IPS-15b (cell line): ENCODE measurements at regions not wholly inside any gene's neighbourhood (a gene's known extent, or its start where the extent isn't known, plus 50 kb on each side); places are given as distances from the start of the nearest gene placed in this dataset.

ENCODE experiments used
- H3K27me3 ChIP-seq: one replicate; pipeline ENCODE4 v1.6.1; 2013; ENCODE audit warnings: low read length; ENCODE audit not compliant: control insufficient read depth, insufficient read depth
- H3K36me3 ChIP-seq: one replicate; pipeline ENCODE4 v1.6.1; 2013; ENCODE audit warnings: low read length; ENCODE audit not compliant: control insufficient read depth, insufficient read depth
- H3K4me1 ChIP-seq: one replicate; pipeline ENCODE4 v1.6.1; 2013; ENCODE audit warnings: mild to moderate bottlenecking, low read length; ENCODE audit not compliant: control insufficient read depth, insufficient read depth
- H3K4me3 ChIP-seq: one replicate; pipeline ENCODE4 v1.5.1; 2013; ENCODE audit warnings: low read depth, low read length
- H3K9ac ChIP-seq: one replicate; pipeline ENCODE4 v1.6.1; 2013; ENCODE audit warnings: low read depth, mild to moderate bottlenecking, low read length
- H3K9me3 ChIP-seq: one replicate; pipeline ENCODE4 v1.6.1; 2013; ENCODE audit warnings: mild to moderate bottlenecking, low read length; ENCODE audit not compliant: control insufficient read depth, insufficient read depth

DNA sequence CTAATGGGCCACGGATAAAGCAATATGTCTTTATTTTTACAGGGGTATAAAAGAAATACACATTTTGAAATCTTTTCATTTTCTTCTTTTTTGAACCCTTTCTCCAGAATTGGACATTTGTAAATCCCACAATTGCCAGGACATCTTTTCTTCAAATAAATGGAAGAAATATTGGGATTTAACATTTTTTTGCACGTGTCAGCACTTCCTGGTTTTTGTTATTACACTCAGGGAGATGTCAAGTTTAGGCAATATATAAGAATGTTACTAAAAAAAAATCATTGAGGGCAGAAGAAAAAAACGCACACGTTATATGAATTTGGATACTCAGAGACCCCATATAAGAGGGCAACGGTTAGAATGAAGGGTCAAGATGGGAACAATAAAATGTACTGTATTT lies 78.3 kb upstream of the TMCO5A start:
- Histone ChIP-seq H3K4me1 (no peaks in the 10 kb centered on the region), H3K36me3 (no peaks in the 10 kb centered on the region), H3K27me3 (no peaks in the 10 kb centered on the region), H3K4me3 (no peak overlapping the region), H3K9me3 (no peaks in the 10 kb centered on the region), H3K9ac (no peak overlapping the region)

DNA sequence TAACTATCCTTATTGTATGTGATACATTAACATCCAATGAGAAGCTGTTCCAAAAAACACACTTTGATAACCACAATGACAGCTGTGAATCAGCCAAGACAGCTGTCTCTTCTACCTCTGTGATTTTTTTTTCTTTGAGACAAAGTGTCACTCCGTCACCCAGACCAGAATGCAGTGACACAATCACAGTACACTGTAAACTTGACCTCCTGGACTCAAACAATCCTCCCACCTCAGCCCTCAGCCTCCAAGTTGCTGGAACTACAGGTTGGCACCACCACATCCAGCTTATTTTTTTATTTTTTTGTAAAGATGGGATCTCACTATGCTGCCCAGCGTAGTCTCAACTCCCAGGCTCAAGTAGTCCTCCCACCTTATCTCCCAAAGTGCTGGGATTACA lies 73.5 kb upstream of the TMCO5A start:
- no peaks in the 10 kb centered on the region for H3K36me3 ChIP-seq
- H3K4me1 ChIP-seq, result no peaks in the 10 kb centered on the region
- no peaks in the 10 kb centered on the region for H3K9me3 ChIP-seq
- no peak overlapping the region for H3K9ac ChIP-seq
- no peaks in the 10 kb centered on the region for H3K27me3 ChIP-seq
- H3K4me3 ChIP-seq, result no peak overlapping the region

DNA sequence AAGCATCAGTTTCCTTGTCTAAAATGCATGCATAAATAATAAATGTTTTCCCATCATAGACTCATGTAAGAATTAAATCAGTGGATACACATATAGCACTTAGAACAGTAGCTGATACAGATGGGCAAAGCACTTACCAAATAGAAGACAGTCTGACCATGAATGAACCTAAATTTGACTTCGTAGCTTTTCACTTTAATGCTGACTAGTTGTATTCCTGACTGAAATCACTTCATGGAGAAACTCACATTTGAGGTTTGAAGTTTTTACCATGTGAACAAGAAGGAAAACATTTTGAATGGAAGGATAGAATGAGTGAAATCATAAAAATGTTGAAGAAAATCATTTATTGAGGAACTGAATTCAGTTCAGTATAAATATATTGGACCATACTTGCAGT lies 68.8 kb upstream of the TMCO5A start:
- Histone ChIP-seq H3K27me3 (no peaks in the 10 kb centered on the region), H3K4me1 (no peaks in the 10 kb centered on the region), H3K36me3 (no peaks in the 10 kb centered on the region), H3K4me3 (no peak overlapping the region), H3K9ac (no peak overlapping the region), H3K9me3 (no peaks in the 10 kb centered on the region)

DNA sequence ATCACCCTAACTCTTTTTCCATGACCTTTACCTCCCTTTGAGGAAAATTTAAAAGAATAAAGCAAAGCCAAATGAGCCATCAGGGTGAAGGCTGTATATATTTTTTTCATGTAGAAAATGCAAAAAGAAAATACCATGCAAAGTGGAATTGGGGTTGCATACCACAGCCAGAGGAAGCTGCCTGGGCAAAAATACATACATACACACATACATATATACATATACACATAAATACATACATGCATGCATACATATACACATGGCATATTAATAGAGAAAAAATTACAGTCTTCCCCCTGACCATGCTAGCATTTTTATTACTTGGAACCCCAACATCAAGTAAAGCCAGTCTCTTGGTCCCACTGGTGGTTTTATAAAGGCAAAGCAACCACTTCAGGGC lies 63.7 kb upstream of the TMCO5A start:
- H3K9ac ChIP-seq, result no peak overlapping the region
- H3K4me3 ChIP-seq, result no peak overlapping the region
- H3K27me3 ChIP-seq, result no peaks in the 10 kb centered on the region
- H3K36me3 ChIP-seq, result no peaks in the 10 kb centered on the region
- no peaks in the 10 kb centered on the region for H3K9me3 ChIP-seq
- no peaks in the 10 kb centered on the region for H3K4me1 ChIP-seq

DNA sequence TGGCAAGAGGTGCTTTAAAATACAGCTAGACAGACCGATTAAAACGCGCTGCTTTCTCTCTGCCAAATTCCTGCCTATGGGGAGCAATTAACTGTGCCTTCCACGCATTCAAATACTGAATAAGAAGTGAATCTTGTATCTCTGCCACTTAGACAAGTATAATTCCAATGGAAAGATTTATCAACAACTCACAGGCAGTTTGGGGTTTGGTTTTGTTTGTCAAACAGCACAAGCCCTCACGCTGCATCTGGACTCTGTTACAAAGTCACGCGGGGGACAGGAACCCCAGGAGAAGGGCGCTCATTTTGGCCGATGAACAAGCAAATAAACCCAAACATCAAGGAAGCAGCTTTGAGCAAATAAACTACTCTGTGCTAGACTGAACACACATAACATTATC lies 61.8 kb upstream of the TMCO5A start:
- H3K27me3 ChIP-seq, result no peaks in the 10 kb centered on the region
- no peaks in the 10 kb centered on the region for H3K9me3 ChIP-seq
- no peak overlapping the region for H3K9ac ChIP-seq
- no peaks in the 10 kb centered on the region for H3K36me3 ChIP-seq
- no peaks in the 10 kb centered on the region for H3K4me1 ChIP-seq
- no peak overlapping the region for H3K4me3 ChIP-seq

DNA sequence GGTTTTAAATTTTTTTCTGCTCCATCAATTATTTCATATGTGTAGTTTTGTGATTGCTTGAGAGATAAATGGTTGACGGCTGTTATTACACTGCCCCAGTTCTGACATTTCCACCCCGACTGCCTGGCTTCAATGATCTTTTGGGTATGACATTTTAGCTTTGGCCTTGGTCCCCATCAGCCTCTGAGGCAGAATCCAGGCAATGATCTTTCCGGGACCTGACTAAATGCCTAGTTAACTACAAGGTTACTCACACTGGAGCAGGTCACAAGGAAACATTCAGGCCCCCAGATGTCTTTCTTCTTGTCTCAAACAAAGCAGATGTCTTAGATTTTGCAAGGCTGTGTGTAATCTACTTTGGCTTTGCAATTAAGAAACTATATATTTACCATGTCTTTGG lies 61.1 kb upstream of the TMCO5A start:
- H3K36me3 ChIP-seq, result no peaks in the 10 kb centered on the region
- no peak overlapping the region for H3K9ac ChIP-seq
- H3K4me1 ChIP-seq, result no peaks in the 10 kb centered on the region
- no peak overlapping the region for H3K4me3 ChIP-seq
- no peaks in the 10 kb centered on the region for H3K27me3 ChIP-seq
- H3K9me3 ChIP-seq, result no peaks in the 10 kb centered on the region

DNA sequence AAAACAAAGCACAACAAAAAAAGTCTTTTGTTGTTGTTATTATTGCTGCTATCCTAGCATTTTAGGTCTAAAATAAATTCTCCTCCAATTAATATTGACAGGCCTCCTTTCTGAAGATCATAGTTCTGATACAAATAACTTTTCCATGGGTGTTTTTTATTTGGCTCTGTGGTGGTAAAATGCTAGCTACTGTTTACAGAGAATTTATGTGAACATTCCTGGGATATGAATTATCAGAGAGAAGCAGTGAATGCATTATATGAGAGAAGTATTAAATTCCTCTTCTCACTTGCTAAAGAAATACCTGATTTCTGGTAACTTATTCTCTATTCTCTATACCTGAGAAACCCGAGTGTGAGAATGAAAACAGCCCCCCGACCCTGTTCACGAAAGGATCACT lies 57.5 kb upstream of the TMCO5A start:
- Histone ChIP-seq H3K4me1 (no peaks in the 10 kb centered on the region), H3K4me3 (no peak overlapping the region), H3K9me3 (no peaks in the 10 kb centered on the region), H3K27me3 (no peaks in the 10 kb centered on the region), H3K9ac (no peak overlapping the region), H3K36me3 (no peaks in the 10 kb centered on the region)

DNA sequence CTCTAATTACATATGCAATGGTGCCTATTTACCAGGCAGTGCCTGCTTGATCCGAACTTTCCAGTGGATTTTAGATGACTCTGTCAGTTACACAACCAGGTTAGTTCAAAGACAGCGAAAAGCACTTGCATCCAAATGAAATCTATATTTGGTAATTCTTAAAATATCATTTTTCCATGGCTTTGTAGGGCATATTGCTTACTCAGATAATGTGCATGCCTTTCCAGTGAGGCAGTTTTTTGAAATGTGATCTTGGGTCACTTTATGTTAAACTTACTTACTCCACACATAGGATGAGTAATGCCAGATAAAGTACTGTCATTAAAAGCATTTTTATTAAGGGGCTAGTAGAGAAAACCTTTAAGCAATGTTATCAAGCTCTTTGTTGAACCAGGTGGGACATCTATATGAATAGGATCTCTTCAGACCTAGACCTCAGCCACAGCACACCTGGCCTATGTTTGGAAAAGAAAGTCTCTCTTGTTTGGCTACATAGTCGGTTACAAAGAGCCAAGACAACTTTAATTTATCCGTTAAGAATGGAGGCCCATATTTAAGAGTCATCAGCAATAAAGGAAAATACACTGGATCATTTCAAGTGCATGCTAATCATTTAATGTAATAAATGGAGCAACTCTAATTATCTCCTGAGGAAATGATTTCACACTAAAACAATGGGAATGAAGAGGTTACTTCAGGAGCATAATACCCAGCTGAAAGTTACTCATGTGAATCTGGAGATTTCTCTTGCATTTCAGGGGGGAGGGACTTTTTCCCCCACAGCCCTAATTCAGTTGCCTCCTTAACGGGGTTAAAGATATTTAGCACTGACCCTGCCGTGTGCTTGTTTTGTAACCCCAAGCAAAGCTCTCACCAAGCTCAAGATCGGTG lies 56.3 kb upstream of the TMCO5A start:
- Histone ChIP-seq H3K4me3 (no peak overlapping the region), H3K36me3 (no peaks in the 10 kb centered on the region), H3K27me3 (no peaks in the 10 kb centered on the region), H3K9me3 (no peaks in the 10 kb centered on the region), H3K4me1 (no peaks in the 10 kb centered on the region), H3K9ac (no peak overlapping the region)

DNA sequence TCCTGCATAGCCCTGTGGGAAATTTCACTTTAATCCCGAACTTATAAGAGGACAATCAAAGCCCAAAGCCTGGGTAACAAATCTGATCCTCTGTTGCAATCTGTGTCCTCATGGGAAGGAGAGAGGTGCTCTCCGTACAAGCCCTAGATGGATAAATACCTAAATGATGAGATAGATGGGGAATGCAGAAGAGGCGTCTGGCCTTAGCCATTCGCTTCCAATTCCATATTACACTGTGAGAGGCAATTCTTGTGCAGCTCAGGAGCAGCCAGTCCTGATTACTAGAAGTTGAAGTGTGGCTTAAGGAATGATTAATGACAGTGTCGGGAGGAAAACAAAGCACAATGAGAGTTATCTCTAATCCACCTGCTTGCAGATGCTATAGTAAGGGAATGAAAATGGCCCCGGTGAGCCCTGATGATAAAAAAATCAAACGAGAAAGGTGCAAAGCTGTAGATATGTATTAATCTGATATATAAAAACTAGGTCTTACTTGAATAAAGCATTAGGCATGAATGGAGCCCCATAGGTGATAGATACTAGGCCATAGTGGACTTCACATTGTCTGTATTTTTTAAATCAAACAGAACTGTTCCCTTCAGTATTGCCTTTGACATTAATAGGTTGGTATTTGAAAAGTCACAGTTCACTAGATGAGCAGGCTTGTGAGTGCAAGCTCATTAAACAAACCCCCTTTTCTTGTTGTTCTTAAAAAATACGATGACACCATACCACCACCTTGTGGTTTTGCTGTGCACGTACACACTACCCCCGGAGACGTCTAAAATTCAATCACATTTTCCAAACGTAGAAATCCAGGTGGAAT lies 54.2 kb upstream of the TMCO5A start:
- Histone ChIP-seq H3K4me3 (no peak overlapping the region), H3K4me1 (no peaks in the 10 kb centered on the region), H3K9ac (no peak overlapping the region), H3K9me3 (no peaks in the 10 kb centered on the region), H3K36me3 (no peaks in the 10 kb centered on the region), H3K27me3 (no peaks in the 10 kb centered on the region)

DNA sequence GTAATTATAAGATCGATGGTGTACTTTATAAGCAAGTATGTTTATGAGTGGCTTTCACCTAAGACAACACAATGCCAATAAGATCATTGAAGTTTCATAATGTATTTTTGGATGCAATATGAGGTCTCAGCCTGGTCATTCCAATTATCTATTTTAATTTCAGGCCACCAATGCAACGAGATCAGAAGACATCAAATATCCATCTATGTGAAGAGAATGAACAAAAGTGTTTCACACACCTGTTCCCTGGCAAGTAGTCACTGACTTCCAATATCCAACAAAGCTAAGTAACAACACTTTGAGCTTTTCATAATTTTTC lies 53.6 kb upstream of the TMCO5A start:
- H3K4me1 ChIP-seq, result no peaks in the 10 kb centered on the region
- no peaks in the 10 kb centered on the region for H3K9me3 ChIP-seq
- no peaks in the 10 kb centered on the region for H3K36me3 ChIP-seq
- no peak overlapping the region for H3K9ac ChIP-seq
- H3K4me3 ChIP-seq, result no peak overlapping the region
- H3K27me3 ChIP-seq, result no peaks in the 10 kb centered on the region

DNA sequence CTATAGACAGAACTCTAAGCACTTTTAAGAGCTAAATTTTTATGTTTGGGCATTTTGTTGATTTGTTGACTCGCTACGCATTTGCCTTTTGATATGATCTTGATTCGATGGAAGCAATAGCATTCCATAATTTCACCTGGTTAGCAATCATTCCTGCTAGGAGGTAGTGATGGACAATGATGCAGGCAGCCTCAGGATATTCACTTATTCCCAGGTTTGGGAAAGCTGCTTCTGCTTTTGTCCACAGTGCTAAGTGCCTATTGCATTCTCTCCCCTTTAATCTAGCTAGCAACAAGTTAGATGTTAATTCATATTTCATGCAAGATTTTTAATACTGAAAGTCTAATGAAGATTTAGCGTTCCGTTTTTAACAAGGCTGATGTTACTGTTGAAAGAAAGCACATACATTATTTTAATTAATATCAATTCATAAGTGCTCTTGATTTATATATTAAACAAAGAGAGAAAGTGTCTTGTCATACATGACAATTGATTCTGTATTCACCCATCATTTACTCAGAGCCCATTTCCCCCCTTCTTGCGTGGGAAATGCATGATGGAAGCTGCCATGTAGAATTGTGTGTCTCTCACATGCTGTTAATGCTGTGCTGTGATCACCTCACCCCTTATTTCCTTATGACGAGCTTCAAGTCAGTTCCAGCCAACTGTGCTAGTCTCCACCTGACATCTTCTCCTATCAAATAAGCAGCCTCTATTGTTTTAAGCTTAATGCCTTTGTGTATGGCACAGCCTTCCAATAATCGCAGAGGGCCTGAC lies 53.0 kb upstream of the TMCO5A start:
- Histone ChIP-seq H3K4me3 (no peak overlapping the region), H3K4me1 (no peaks in the 10 kb centered on the region), H3K9ac (no peak overlapping the region), H3K9me3 (no peaks in the 10 kb centered on the region), H3K27me3 (no peaks in the 10 kb centered on the region), H3K36me3 (no peaks in the 10 kb centered on the region)
